AG04450 (cell line): ENCODE measurements at regions not wholly inside any gene's neighbourhood (a gene's known extent, or its start where the extent isn't known, plus 50 kb on each side); places are given as distances from the start of the nearest gene placed in this dataset.

Source experiments
- CTCF ChIA-PET: fragments of 300-600, 350-600 bp; formaldehyde crosslinking; extraction: SDS; loops from one replicate; lab custom pipeline; 2022; ENCODE audit warnings: antibody characterized with exemption, inconsistent platforms; lab: Charles Lee
- POLR2A ChIA-PET: fragments of 350-600 bp; formaldehyde crosslinking; extraction: SDS; loops from one replicate; lab custom pipeline; 2021; ENCODE audit warnings: antibody characterized with exemption, inconsistent platforms; lab: Yijun Ruan, JAX
- DNase-seq: peaks from one replicate; pipeline ENCODE4 v3.0.0-alpha.2; 2011; ENCODE audit warnings: low read depth, low spot score
- H3K27ac ChIP-seq: one replicate; pipeline ENCODE4 v1.5.1; 2012; ENCODE audit warnings: low read depth, low read length, control low read depth
- H3K27me3 ChIP-seq: one replicate; pipeline ENCODE4 v1.6.0; 2012; ENCODE audit warnings: low read length; ENCODE audit not compliant: control insufficient read depth, insufficient read depth
- H3K4me3 ChIP-seq: 2 replicates; pipeline ENCODE4 v1.5.1; 2011; ENCODE audit warnings: mild to moderate bottlenecking, low read depth, low read length, control low read depth
- H3K9me3 ChIP-seq: 2 replicates; pipeline ENCODE4 v1.5.1; 2012; ENCODE audit warnings: low read length; ENCODE audit not compliant: control insufficient read depth, insufficient read depth
- TF ChIP-seq, protein P1 (sequence below): IDR thresholded peaks from 2 replicates; pipeline ENCODE4 v1.5.1; 2011; ENCODE audit warnings: low read depth, low read length, control low read depth, inconsistent platforms

DNA sequence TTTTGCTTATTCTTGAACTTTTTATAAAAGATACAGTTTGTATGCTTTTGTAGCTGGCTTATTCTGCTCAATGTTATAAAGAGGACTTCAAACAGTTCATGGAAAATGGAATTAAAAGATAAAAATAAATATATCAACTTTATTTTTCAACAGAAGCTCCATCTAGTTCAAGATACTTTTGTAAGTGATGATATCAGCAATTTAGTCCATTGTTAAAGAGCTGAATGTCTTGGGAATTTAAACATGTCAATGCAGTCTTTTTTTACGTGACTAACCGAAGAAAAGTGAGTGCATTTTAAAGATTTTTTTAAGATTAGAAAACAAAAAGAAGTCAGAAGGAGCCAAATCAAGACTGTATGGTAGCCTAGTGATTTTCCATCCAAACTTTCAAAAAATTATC lies 85.4 kb upstream of the CHST9 start:
- TF ChIP-seq, protein P1, sequence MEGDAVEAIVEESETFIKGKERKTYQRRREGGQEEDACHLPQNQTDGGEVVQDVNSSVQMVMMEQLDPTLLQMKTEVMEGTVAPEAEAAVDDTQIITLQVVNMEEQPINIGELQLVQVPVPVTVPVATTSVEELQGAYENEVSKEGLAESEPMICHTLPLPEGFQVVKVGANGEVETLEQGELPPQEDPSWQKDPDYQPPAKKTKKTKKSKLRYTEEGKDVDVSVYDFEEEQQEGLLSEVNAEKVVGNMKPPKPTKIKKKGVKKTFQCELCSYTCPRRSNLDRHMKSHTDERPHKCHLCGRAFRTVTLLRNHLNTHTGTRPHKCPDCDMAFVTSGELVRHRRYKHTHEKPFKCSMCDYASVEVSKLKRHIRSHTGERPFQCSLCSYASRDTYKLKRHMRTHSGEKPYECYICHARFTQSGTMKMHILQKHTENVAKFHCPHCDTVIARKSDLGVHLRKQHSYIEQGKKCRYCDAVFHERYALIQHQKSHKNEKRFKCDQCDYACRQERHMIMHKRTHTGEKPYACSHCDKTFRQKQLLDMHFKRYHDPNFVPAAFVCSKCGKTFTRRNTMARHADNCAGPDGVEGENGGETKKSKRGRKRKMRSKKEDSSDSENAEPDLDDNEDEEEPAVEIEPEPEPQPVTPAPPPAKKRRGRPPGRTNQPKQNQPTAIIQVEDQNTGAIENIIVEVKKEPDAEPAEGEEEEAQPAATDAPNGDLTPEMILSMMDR = no peak
- POLR2A ChIA-PET = no interaction called here
- no peak for DNase-seq

GRCh38 chr18:27263369-27263768 lies 78.3 kb upstream of the CHST9 start:
- no peak overlapping the region for H3K4me3 ChIP-seq
- no peaks in the 10 kb centered on the region for H3K27me3 ChIP-seq
- peaks cover 21% of the 10 kb centered on the region for H3K9me3 ChIP-seq
- TF ChIP-seq, protein P1 = no peak
- no peak for DNase-seq
- H3K27ac ChIP-seq = no peak overlapping the region
- POLR2A ChIA-PET = no interaction called here
- CTCF ChIA-PET = no interaction called here

More for the DNA sequence above, 85.4 kb upstream of the CHST9 start:
- Histone ChIP-seq H3K27ac (no peak overlapping the region), H3K4me3 (no peak overlapping the region), H3K9me3 (no peaks in the 10 kb centered on the region), H3K27me3 (no peaks in the 10 kb centered on the region)
- CTCF ChIA-PET = no interaction called here

DNA sequence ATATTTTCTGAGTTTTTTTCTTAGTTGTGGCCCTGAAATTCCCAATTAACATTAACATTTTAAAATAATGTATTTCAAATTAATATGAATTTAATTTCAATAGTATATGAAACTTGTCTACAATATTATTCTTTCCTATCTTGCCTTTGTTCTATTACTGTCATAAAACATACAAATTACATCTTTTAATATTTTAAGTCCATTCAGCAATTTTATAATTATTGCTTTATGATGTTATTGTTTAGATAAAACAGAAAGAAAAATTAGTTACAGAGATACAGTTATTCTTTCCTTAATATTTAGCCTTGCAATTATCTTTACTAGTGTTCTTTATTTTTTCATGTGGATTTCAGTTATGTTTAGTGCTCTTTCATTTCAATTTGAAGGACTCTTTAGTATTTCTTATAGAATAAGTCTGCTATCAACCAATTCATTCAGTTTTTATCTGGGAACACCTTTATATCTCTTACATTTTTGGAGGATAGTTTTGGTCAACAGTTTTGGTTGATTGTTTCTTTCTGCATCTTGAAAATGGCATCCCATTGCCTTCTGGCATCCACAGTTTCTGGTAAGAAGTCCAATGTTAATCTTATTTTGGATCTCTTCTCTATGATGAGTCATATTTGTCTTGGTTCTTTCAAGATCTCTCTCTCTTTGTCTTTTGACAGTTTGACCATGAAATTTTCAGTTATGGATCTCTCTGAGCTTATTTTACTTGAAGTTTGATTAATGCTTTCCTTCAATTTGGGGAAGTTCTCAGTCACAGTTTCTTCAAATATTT lies 76.9 kb upstream of the CHST9 start:
- H3K27me3 ChIP-seq = no peaks in the 10 kb centered on the region

DNA sequence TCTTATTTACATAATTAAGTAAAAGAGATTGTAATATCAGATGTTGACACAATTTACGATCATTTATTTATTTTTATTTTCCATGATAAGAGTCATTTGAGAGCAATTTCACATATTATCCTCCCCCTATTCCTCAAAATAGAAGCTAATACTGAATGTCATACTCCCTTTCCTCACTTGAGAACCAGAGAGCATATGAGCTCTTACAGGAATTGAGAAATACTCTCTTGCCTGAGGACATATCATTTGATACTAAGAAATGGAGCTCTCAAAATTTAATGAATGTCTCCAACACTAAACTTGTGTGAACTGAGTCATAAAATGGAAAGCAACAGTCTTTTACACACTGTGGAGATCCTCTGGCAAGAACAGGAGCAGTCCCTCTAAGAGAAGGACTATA lies 68.5 kb upstream of the CHST9 start:
- ChIA-PET POLR2A (no interaction called here), CTCF (no interaction called here)
- H3K4me3 ChIP-seq = no peak overlapping the region
- H3K27me3 ChIP-seq = no peaks in the 10 kb centered on the region
- TF ChIP-seq, protein P1 = no peak
- no peak overlapping the region for H3K27ac ChIP-seq
- no peak for DNase-seq
- no peaks in the 10 kb centered on the region for H3K9me3 ChIP-seq

More for the DNA sequence above, 76.9 kb upstream of the CHST9 start:
- ChIA-PET POLR2A (no interaction called here), CTCF (no interaction called here)
- no peak overlapping the region for H3K4me3 ChIP-seq
- H3K9me3 ChIP-seq = peaks cover 21% of the 10 kb centered on the region
- TF ChIP-seq, protein P1 = no peak
- H3K27ac ChIP-seq = no peak overlapping the region
- no peak for DNase-seq

DNA sequence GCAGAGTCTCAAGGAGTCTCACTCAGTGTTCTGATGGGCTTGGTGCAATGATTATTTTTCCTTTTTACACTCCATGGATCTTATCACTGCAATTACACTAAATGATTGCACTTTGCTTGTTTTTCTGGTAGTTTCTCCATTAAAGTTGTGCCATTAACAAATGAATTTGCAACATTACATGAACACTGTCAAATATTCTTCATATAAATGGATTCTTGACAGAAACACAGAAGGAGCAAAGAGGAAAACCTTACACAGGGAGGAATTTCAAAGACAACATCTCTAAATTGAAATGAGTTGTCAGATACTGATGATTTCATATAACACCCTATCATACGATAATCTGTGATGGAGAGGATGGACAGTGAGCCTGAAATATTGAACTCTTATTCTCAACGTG lies 65.4 kb upstream of the CHST9 start:
- ChIA-PET CTCF (no interaction called here), POLR2A (no interaction called here)
- DNase-seq = no peak
- no peaks in the 10 kb centered on the region; the same call in 1 of the 2 replicates for H3K9me3 ChIP-seq
- TF ChIP-seq, protein P1 = no peak
- H3K27ac ChIP-seq = no peak overlapping the region
- H3K27me3 ChIP-seq = no peaks in the 10 kb centered on the region
- no peak overlapping the region for H3K4me3 ChIP-seq
